Progenitor cell of endocrine pancreas (in vitro differentiated cells): ENCODE measurements at regions not wholly inside any gene's neighbourhood (a gene's known extent, or its start where the extent isn't known, plus 50 kb on each side); places are given as distances from the start of the nearest gene placed in this dataset.

Experiments used
- DNase-seq: peaks from one replicate; pipeline ENCODE4 v3.0.0; 2021; ENCODE audit warnings: low spot score; ENCODE audit not compliant: unreplicated experiment
- H3K27ac Mint-ChIP-seq: 2 replicates; pipeline ENCODE4 v1.8.0; 2021; ENCODE audit warnings: mild to moderate bottlenecking, moderate library complexity, mixed read lengths
- H3K27me3 Mint-ChIP-seq: 2 replicates; pipeline ENCODE4 v1.8.0; 2021; ENCODE audit warnings: mixed read lengths
- H3K36me3 Mint-ChIP-seq: 2 replicates; pipeline ENCODE4 v1.8.0; 2022; ENCODE audit warnings: mixed read lengths; ENCODE audit not compliant: insufficient read depth
- H3K4me1 Mint-ChIP-seq: 2 replicates; pipeline ENCODE4 v1.8.0; 2021; ENCODE audit warnings: low read depth, mixed read lengths
- H3K4me3 Mint-ChIP-seq: 2 replicates; pipeline ENCODE4 v1.8.0; 2021; ENCODE audit warnings: low read depth, mild to moderate bottlenecking, moderate library complexity, mixed read lengths
- H3K9me3 Mint-ChIP-seq: 2 replicates; pipeline ENCODE4 v1.8.0; 2021; ENCODE audit warnings: low read depth, mixed read lengths
- CTCF ChIP-seq: fragments of 200-600 bp; sonication (generic); IDR thresholded peaks from one replicate; pipeline ENCODE4 v1.5.0; 2021; ENCODE audit warnings: antibody characterized with exemption, mild to moderate bottlenecking; ENCODE audit not compliant: unreplicated experiment

- Mint-ChIP-seq H3K9me3 (no peaks in the 10 kb centered on the region), H3K27me3 (no peaks in the 10 kb centered on the region), H3K36me3 (no peaks in the 10 kb centered on the region), H3K4me3 (no peak overlapping the region), H3K27ac (no peak overlapping the region), H3K4me1 (peaks cover 8% of the 10 kb centered on the region)
- no peak for DNase-seq
- no peak for TF ChIP-seq CTCF
Observed at GRCh38 chr13:84569366-84569765, 687.1 kb upstream of the SLITRK1 start.

- DNase-seq: no peak
- no peak for TF ChIP-seq CTCF
- no peaks in the 10 kb centered on the region for H3K9me3 Mint-ChIP-seq
- H3K36me3 Mint-ChIP-seq: no peaks in the 10 kb centered on the region
- H3K27me3 Mint-ChIP-seq: no peaks in the 10 kb centered on the region
- H3K4me3 Mint-ChIP-seq: no peak overlapping the region
- peaks cover 8% of the 10 kb centered on the region for H3K4me1 Mint-ChIP-seq
- no peak overlapping the region for H3K27ac Mint-ChIP-seq
Observed at GRCh38 chr13:84567848-84568247, 685.6 kb upstream of the SLITRK1 start.

GRCh38 chr13:84566780-84567179, 684.5 kb upstream of the SLITRK1 start:
- Mint-ChIP-seq H3K36me3 (peaks cover 1% of the 10 kb centered on the region), H3K4me3 (no peak overlapping the region), H3K9me3 (peaks cover 3% of the 10 kb centered on the region), H3K27ac (no peak overlapping the region), H3K27me3 (no peaks in the 10 kb centered on the region), H3K4me1 (peaks cover 8% of the 10 kb centered on the region)
- no peak for DNase-seq
- no peak for TF ChIP-seq CTCF

GRCh38 chr13:84563611-84564010, 681.3 kb upstream of the SLITRK1 start:
- Mint-ChIP-seq H3K4me3 (no peak overlapping the region), H3K27me3 (no peaks in the 10 kb centered on the region), H3K9me3 (peaks cover 17% of the 10 kb centered on the region), H3K27ac (no peak overlapping the region), H3K4me1 (peaks cover 8% of the 10 kb centered on the region), H3K36me3 (peaks cover 6% of the 10 kb centered on the region)
- no peak for TF ChIP-seq CTCF
- no peak for DNase-seq

GRCh38 chr13:84553227-84553626, 671.0 kb upstream of the SLITRK1 start:
- H3K27me3 Mint-ChIP-seq: no peaks in the 10 kb centered on the region
- no peak overlapping the region for H3K27ac Mint-ChIP-seq
- H3K9me3 Mint-ChIP-seq: no peaks in the 10 kb centered on the region
- no peak overlapping the region for H3K4me3 Mint-ChIP-seq
- H3K4me1 Mint-ChIP-seq: no peaks in the 10 kb centered on the region
- no peak for TF ChIP-seq CTCF
- no peaks in the 10 kb centered on the region for H3K36me3 Mint-ChIP-seq
- DNase-seq: no peak
